ENCODE measurements at regions not wholly inside any gene's neighbourhood (a gene's known extent, or its start where the extent isn't known, plus 50 kb on each side); places are given as distances from the start of the nearest gene placed in this dataset.

DNA sequence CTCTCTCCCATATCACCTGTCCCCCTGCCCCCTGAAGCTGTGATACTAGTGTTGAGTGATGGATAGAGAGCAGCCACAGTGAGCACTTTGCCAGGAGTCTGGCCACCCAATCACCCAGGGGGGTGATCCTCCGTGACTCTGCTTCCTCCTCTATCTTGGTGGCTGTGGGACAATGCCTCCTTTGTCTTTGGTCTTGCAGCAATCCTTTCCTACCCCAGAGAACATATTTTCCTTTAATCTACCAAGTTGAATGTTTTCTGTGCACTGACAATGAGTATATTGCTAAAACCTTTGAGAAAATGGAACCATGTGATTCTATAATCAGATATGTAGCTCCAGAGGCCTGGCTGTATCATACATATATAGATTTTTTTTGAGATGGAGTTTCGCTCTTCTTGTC, 58.1 kb upstream of the HEPHL1 start:
- Histone ChIP-seq H3K27me3 (no peaks in the 10 kb centered on the region), H3K36me3 (no peaks in the 10 kb centered on the region), H3K9me3 (no peaks in the 10 kb centered on the region), H3K27ac (no peak overlapping the region), H3K4me1 (no peaks in the 10 kb centered on the region), H3K4me3 (no peak overlapping the region)
- DNase-seq, result no peak
- TF ChIP-seq, protein P1, sequence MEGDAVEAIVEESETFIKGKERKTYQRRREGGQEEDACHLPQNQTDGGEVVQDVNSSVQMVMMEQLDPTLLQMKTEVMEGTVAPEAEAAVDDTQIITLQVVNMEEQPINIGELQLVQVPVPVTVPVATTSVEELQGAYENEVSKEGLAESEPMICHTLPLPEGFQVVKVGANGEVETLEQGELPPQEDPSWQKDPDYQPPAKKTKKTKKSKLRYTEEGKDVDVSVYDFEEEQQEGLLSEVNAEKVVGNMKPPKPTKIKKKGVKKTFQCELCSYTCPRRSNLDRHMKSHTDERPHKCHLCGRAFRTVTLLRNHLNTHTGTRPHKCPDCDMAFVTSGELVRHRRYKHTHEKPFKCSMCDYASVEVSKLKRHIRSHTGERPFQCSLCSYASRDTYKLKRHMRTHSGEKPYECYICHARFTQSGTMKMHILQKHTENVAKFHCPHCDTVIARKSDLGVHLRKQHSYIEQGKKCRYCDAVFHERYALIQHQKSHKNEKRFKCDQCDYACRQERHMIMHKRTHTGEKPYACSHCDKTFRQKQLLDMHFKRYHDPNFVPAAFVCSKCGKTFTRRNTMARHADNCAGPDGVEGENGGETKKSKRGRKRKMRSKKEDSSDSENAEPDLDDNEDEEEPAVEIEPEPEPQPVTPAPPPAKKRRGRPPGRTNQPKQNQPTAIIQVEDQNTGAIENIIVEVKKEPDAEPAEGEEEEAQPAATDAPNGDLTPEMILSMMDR (IDR thresholded peaks at IDR 0.05), result no peak
- no peak for TF ChIP-seq POLR2A (IDR thresholded peaks at IDR 0.05)

DNA sequence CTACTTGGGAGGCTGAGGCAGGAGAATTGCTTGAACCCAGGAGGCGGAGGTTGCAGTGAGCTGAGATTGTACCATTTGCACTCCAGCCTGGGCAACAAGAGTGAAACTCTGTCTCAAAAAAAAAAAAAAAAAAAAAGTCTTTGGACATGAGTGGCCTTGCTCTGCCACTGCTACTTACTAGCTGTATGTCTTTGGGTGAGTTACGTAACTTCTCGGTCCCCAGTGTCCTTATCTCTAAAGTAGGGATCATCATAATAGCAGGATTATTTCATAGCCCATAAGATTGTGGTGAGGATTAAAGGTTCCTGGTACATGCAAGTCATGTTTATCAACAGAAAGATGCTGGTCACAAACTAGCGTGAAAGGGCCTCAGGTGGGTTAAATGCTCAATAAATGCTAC, 53.9 kb upstream of the HEPHL1 start:
- Histone ChIP-seq H3K9me3 (no peaks in the 10 kb centered on the region), H3K27ac (no peak overlapping the region), H3K27me3 (no peaks in the 10 kb centered on the region), H3K4me1 (no peaks in the 10 kb centered on the region), H3K4me3 (no peak overlapping the region), H3K36me3 (no peaks in the 10 kb centered on the region)
- no peak for TF ChIP-seq POLR2A (IDR thresholded peaks at IDR 0.05)
- TF ChIP-seq, protein P1 (IDR thresholded peaks at IDR 0.05), result no peak
- no peak for DNase-seq

DNA sequence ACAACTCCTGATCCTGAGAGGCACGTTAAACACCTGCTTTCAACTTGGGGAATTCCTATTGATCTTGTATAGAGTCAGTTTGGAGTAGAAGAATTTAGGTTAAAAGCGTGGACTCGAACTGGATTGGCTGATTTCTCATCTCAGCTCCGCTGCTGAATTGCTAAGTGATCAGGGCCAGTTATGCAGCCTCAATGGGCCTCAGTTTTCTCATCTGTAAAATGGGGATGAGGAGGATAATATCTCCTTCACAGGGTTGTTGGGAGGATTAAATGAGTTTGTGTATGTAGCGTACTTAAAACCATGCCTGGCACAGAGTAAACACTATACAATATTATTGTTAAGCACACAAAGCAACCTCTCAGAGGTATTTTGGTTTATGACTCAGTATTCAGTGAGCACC, 53.2 kb upstream of the HEPHL1 start:
- no peak overlapping the region for H3K27ac ChIP-seq
- TF ChIP-seq, protein P1 (IDR thresholded peaks at IDR 0.05), result no peak
- TF ChIP-seq POLR2A (IDR thresholded peaks at IDR 0.05), result no peak
- H3K4me3 ChIP-seq, result no peak overlapping the region
- no peaks in the 10 kb centered on the region for H3K27me3 ChIP-seq
- H3K9me3 ChIP-seq, result no peaks in the 10 kb centered on the region
- no peak for DNase-seq
- no peaks in the 10 kb centered on the region for H3K4me1 ChIP-seq
- H3K36me3 ChIP-seq, result no peaks in the 10 kb centered on the region

DNA sequence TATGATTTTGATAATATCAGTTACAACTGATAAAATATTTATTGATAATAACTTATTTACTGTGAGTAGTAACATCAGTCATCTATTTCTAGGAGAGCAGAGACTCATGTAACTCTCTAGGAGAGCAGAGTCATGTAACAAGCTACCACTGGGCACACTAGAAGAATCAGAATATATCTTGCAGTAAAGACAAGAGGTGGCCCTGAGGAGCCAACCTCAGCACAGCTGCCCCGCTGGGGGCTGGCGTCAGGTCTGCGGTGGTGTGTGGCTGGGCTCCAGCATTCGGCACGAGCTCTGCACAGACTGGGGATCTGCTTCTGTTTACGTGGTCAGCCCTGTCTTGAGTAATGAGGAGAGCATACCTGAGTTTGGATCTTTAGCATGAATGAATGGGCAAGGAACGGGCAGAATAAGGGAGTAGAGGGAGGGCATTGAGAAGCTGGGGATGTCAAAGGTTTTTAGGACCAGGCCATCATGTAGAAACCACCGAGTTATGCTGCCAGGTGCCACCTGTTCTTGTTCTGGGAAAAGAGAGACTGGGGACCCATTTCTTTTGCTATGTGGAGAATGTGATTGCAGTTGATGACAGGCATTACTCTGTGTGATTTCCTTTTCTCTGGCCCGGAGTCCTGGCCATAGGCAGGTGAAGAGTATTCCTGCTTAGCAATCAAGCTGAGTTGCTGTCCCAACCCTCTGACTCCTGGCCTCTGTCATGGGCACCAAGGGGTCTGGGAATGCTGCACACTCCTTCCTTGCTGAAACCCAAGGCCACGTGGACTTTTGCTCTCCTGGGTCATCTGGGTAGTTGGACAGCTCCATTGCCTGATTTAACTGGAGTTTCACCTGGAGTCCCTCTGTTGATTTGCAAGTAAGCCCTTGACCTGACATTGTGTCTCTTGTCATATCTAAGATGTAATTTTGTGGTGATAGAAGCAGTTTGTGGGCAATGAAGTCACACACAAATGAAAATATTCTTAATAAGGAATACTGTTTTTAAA, 50.9 kb upstream of the HEPHL1 start:
- H3K36me3 ChIP-seq, result no peaks in the 10 kb centered on the region
- TF ChIP-seq POLR2A (IDR thresholded peaks at IDR 0.05), result no peak
- TF ChIP-seq, protein P1 (IDR thresholded peaks at IDR 0.05), result no peak
- H3K4me1 ChIP-seq, result no peaks in the 10 kb centered on the region
- no peaks in the 10 kb centered on the region for H3K27me3 ChIP-seq
- no peak overlapping the region for H3K27ac ChIP-seq
- H3K4me3 ChIP-seq, result no peak overlapping the region
- DNase-seq, result no peak
- peaks cover 0 to 3% (median 0%) of the 10 kb centered on the region in 4 donors for H3K9me3 ChIP-seq

Measured in Peyer's patch (tissue), 4 donors.